Brain microvascular endothelial cell (primary cell): ENCODE measurements at regions not wholly inside any gene's neighbourhood (a gene's known extent, or its start where the extent isn't known, plus 50 kb on each side); places are given as distances from the start of the nearest gene placed in this dataset.

Experiments
- DNase-seq: peaks from one replicate; pipeline ENCODE4 v3.0.0-alpha.2; 2020
- H3K27ac ChIP-seq: fragments of 250-450 bp; sonication (Bioruptor Pico); 2 replicates; pipeline ENCODE4 v1.5.1; 2020; ENCODE audit warnings: mild to moderate bottlenecking, moderate library complexity
- H3K27me3 ChIP-seq: fragments of 250-450 bp; sonication (Bioruptor Pico); replicated peaks from 2 replicates; pipeline ENCODE4 v1.5.1; 2020; ENCODE audit warnings: mild to moderate bottlenecking
- H3K36me3 ChIP-seq: fragments of 250-450 bp; sonication (Bioruptor Pico); replicated peaks from 2 replicates; pipeline ENCODE4 v1.5.1; 2020; ENCODE audit warnings: mild to moderate bottlenecking
- H3K4me3 ChIP-seq: 2 replicates; pipeline ENCODE4 v1.5.1; 2011; ENCODE audit warnings: low read depth, mild to moderate bottlenecking, control low read depth, low read length, moderate library complexity
- CTCF ChIP-seq: IDR thresholded peaks from 2 replicates; pipeline ENCODE4 v1.5.1; 2011; ENCODE audit warnings: low read depth, mild to moderate bottlenecking, moderate library complexity, low read length, control low read depth, inconsistent platforms; ENCODE audit errors: missing control alignments
- in situ Hi-C: cut with HindIII; loops from 2 replicates; pipeline ENCODE4 v1.10.0; 2017; ENCODE audit warnings: low sequenced_read_pairs, low pct_ligation_motif_present

- TF ChIP-seq CTCF = no peak
- H3K4me3 ChIP-seq = no peak overlapping the region
- H3K27me3 ChIP-seq = no peaks in the 10 kb centered on the region
- no peaks in the 10 kb centered on the region for H3K36me3 ChIP-seq
- H3K27ac ChIP-seq = no peak overlapping the region
- no peak for DNase-seq
- in situ Hi-C loops = no loop called here
Observed at GRCh38 chr2:38480617-38481016, 103.5 kb upstream of the ATL2 start.

GRCh38 chr2:38477006-38477405 is 99.9 kb upstream of the ATL2 start:
- Histone ChIP-seq H3K27me3 (peaks cover 4% of the 10 kb centered on the region), H3K4me3 (no peak overlapping the region), H3K27ac (no peak overlapping the region), H3K36me3 (no peaks in the 10 kb centered on the region)
- in situ Hi-C loops = no loop called here
- DNase-seq = no peak
- no peak for TF ChIP-seq CTCF

GRCh38 chr2:38475567-38475881 is 98.5 kb upstream of the ATL2 start:
- in situ Hi-C loops = no loop called here

GRCh38 chr2:38474715-38475566 is 97.9 kb upstream of the ATL2 start:
- no peak for TF ChIP-seq CTCF
- Histone ChIP-seq H3K27me3 (peaks cover 4% of the 10 kb centered on the region), H3K27ac (no peak overlapping the region), H3K36me3 (no peaks in the 10 kb centered on the region), H3K4me3 (no peak overlapping the region)
- in situ Hi-C loops = no loop called here
- no peak for DNase-seq

More at GRCh38 chr2:38475567-38475881, 98.5 kb upstream of the ATL2 start:
- Histone ChIP-seq H3K4me3 (no peak overlapping the region), H3K36me3 (no peaks in the 10 kb centered on the region), H3K27ac (no peak overlapping the region), H3K27me3 (peaks cover 4% of the 10 kb centered on the region)
- DNase-seq = no peak
- TF ChIP-seq CTCF = no peak

GRCh38 chr2:38474021-38474456 is 97.0 kb upstream of the ATL2 start:
- Histone ChIP-seq H3K27ac (no peak overlapping the region), H3K27me3 (peaks cover 10% of the 10 kb centered on the region), H3K4me3 (no peak overlapping the region), H3K36me3 (no peaks in the 10 kb centered on the region)
- TF ChIP-seq CTCF = no peak
- in situ Hi-C loops = no loop called here
- DNase-seq = no peak
